HCT116 (cell line): ENCODE measurements at regions not wholly inside any gene's neighbourhood (a gene's known extent, or its start where the extent isn't known, plus 50 kb on each side); places are given as distances from the start of the nearest gene placed in this dataset.

Source experiments
- ATAC-seq: fragments of 200-7000 bp; cut with Tn5 transposase; 2 replicates; pipeline ENCODE4 v1.9.1; 2020; ENCODE audit warnings: mild to moderate bottlenecking, moderate library complexity
- BruUV-seq: library from RNA; stranded (reverse); fragments of 400-500 nt; replicated peaks from 2 replicates; lab custom pipeline; 2021; lab: Mats Ljungman, UMichigan
- CTCF ChIA-PET: fragments of 300-600 bp; sonication (Branson Sonifier 250); formaldehyde crosslinking; loops from one replicate; lab custom pipeline; 2021; ENCODE audit warnings: antibody characterized with exemption; lab: Charles Lee
- POLR2A ChIA-PET: fragments of 300-600, 350-600 bp; sonication (Branson Sonifier 250); formaldehyde crosslinking; loops from one replicate; lab custom pipeline; 2021; ENCODE audit warnings: antibody characterized with exemption; lab: Charles Lee
- RAD21 ChIA-PET, 2 experiments: fragments of 300-600 bp; sonication (Branson Sonifier 250); formaldehyde crosslinking; loops; one replicate each; lab custom pipeline; 2023; ENCODE audit warnings: low total read pairs in 2 of 2; ENCODE audit not compliant: uncharacterized antibody in 2 of 2, unreplicated experiment in 2 of 2, low non-redundant PET in 1 of 2; lab: Charles Lee
- DNase-seq: peaks from one replicate; pipeline ENCODE4 v3.0.0-alpha.2; 2010; ENCODE audit warnings: low read depth, low spot score
- H2AFZ ChIP-seq: fragments of 200-600 bp; shearing (Covaris generic), sonication (generic); 2 replicates; pipeline ENCODE4 v1.6.1; 2017; ENCODE audit warnings: low read depth, mixed run types, mixed read lengths, antibody characterized with exemption, low read length; ENCODE audit not compliant: poor library complexity, severe bottlenecking
- H3K27ac ChIP-seq: 2 replicates; pipeline ENCODE4 v1.5.1; 2012; ENCODE audit warnings: low read depth, low read length
- H3K27me3 ChIP-seq: fragments of 200-600 bp; sonication (generic); 2 replicates; pipeline ENCODE4 v1.6.1; 2016; ENCODE audit warnings: mixed run types, low read length, mixed read lengths; ENCODE audit not compliant: insufficient read depth
- H3K36me3 ChIP-seq, 2 experiments: fragments of 200-500 bp in 1 of 2; fragments of 200-600 bp in 1 of 2; sonication (Bioruptor generic) in 1 of 2; sonication (generic) in 1 of 2; 2 replicates each; pipeline versions ENCODE4 v1.5.1 to v1.6.1; 2014 to 2016; ENCODE audit warnings: low read length in 2 of 2, inconsistent platforms in 1 of 2, mixed read lengths in 1 of 2, mixed run types in 1 of 2; ENCODE audit not compliant: insufficient read depth in 2 of 2, control insufficient read depth in 1 of 2
- H3K4me1 ChIP-seq, 2 experiments: fragments of 200-600 bp in 1 of 2; sonication (generic) in 1 of 2; 2 replicates each; pipeline versions ENCODE4 v1.5.1 to v1.6.1; 2012 to 2017; ENCODE audit warnings: low read length in 2 of 2, inconsistent platforms in 1 of 2, mild to moderate bottlenecking in 1 of 2, mixed read lengths in 1 of 2, mixed run types in 1 of 2, moderate library complexity in 1 of 2; ENCODE audit not compliant: insufficient read depth in 2 of 2, control insufficient read depth in 1 of 2
- H3K4me2 ChIP-seq: fragments of 200-600 bp; sonication (generic); 2 replicates; pipeline ENCODE4 v1.6.1; 2017; ENCODE audit warnings: mixed run types, low read length, mixed read lengths
- H3K4me3 ChIP-seq, 2 experiments: fragments of 200-600 bp in 1 of 2; sonication (generic) in 1 of 2; replicated peaks in 1 of 2; 2 replicates each; pipeline ENCODE4 v1.5.1; 2011 to 2016; ENCODE audit warnings: low read length in 2 of 2, control low read depth in 1 of 2, low read depth in 1 of 2, mild to moderate bottlenecking in 1 of 2, mixed read lengths in 1 of 2, mixed run types in 1 of 2
- H3K79me2 ChIP-seq: fragments of 200-600 bp; sonication (generic); 2 replicates; pipeline ENCODE4 v1.6.1; 2017; ENCODE audit warnings: mild to moderate bottlenecking, mixed run types, low read length, moderate library complexity, mixed read lengths; ENCODE audit not compliant: insufficient read depth
- H3K9ac ChIP-seq: fragments of 200-600 bp; sonication (generic); 2 replicates; pipeline ENCODE4 v1.6.1; 2016; ENCODE audit warnings: low read length, mixed read lengths
- H3K9me2 ChIP-seq: fragments of 200-600 bp; sonication (generic), shearing (Covaris generic); 2 replicates; pipeline ENCODE4 v1.6.1; 2017; ENCODE audit warnings: mixed run types, mild to moderate bottlenecking, moderate library complexity; ENCODE audit not compliant: insufficient read depth
- H3K9me3 ChIP-seq, 2 experiments: fragments of 200-500 bp in 1 of 2; fragments of 200-600 bp in 1 of 2; sonication (Bioruptor generic) in 1 of 2; sonication (generic) in 1 of 2; 2 replicates each; pipeline ENCODE4 v1.6.1; 2014 to 2017; ENCODE audit warnings: low read length in 2 of 2, mixed read lengths in 2 of 2, inconsistent platforms in 1 of 2, low read depth in 1 of 2, mild to moderate bottlenecking in 1 of 2, mixed run types in 1 of 2, moderate library complexity in 1 of 2; ENCODE audit not compliant: control insufficient read depth in 1 of 2, insufficient read depth in 1 of 2
- H4K20me1 ChIP-seq: fragments of 200-600 bp; sonication (generic), shearing (Covaris generic); 2 replicates; pipeline ENCODE4 v1.6.1; 2017; ENCODE audit warnings: mixed run types, mild to moderate bottlenecking, moderate library complexity; ENCODE audit not compliant: insufficient read depth
- ATF3 ChIP-seq: IDR thresholded peaks from 2 replicates; pipeline ENCODE4 v1.6.1; 2012
- CBX3 ChIP-seq: IDR thresholded peaks from 2 replicates; pipeline ENCODE4 v1.6.1; 2012; ENCODE audit warnings: low read depth
- CTCF ChIP-seq, 3 experiments: fragments of 200-600 bp in 1 of 3; sonication (generic) in 1 of 3; IDR thresholded peaks in 2 of 3; conservative IDR thresholded peaks in 1 of 3; 2 replicates each; pipeline ENCODE4 v1.5.1; 2012 to 2017; ENCODE audit warnings: low read depth in 2 of 3, low read length in 2 of 3, antibody characterized with exemption in 1 of 3, borderline replicate concordance in 1 of 3, control low read depth in 1 of 3, mild to moderate bottlenecking in 1 of 3, mixed read lengths in 1 of 3, mixed run types in 1 of 3, moderate library complexity in 1 of 3; ENCODE audit not compliant: insufficient read depth in 1 of 3
- ELF1 ChIP-seq: IDR thresholded peaks from 2 replicates; pipeline ENCODE4 v1.6.1; 2012; ENCODE audit warnings: low read depth, borderline replicate concordance
- EZH2 ChIP-seq: fragments of 200-600 bp; sonication (generic); IDR thresholded peaks from 2 replicates; pipeline ENCODE4 v1.6.1; 2017; ENCODE audit warnings: antibody characterized with exemption, mixed run types
- FOSL1 ChIP-seq: IDR thresholded peaks from 2 replicates; pipeline ENCODE4 v1.6.1; 2012; ENCODE audit warnings: low read depth
- JUND ChIP-seq: IDR thresholded peaks from 2 replicates; pipeline ENCODE4 v1.6.1; 2012
- MAX ChIP-seq: IDR thresholded peaks from 2 replicates; pipeline ENCODE4 v1.6.1; 2012
- REST ChIP-seq: IDR thresholded peaks from 2 replicates; pipeline ENCODE4 v1.6.1; 2012; ENCODE audit warnings: low read depth
- SIN3A ChIP-seq: IDR thresholded peaks from 2 replicates; pipeline ENCODE4 v1.6.1; 2012; ENCODE audit warnings: low read depth
- SP1 ChIP-seq: IDR thresholded peaks from 2 replicates; pipeline ENCODE4 v1.6.1; 2012; ENCODE audit warnings: low read depth
- SRF ChIP-seq: IDR thresholded peaks from 2 replicates; pipeline ENCODE4 v1.6.1; 2012; ENCODE audit warnings: low read depth
- TCF7L2 ChIP-seq: IDR thresholded peaks from 2 replicates; pipeline ENCODE4 v1.7.0; 2011; ENCODE audit warnings: borderline replicate concordance, inconsistent platforms; ENCODE audit not compliant: insufficient read depth, insufficient read length; ENCODE audit errors: extremely low read depth
- YY1 ChIP-seq: IDR thresholded peaks from 2 replicates; pipeline ENCODE4 v1.6.1; 2011; ENCODE audit warnings: low read length, low read depth, moderate library complexity, mild to moderate bottlenecking; ENCODE audit not compliant: insufficient replicate concordance; ENCODE audit errors: extremely low read depth
- ZBTB33 ChIP-seq: IDR thresholded peaks from 2 replicates; pipeline ENCODE4 v1.6.1; 2011; ENCODE audit warnings: mild to moderate bottlenecking, low read length, moderate library complexity; ENCODE audit not compliant: insufficient replicate concordance; ENCODE audit errors: extremely low read depth
- ZFX ChIP-seq: fragments of 450-650 bp; IDR thresholded peaks from 2 replicates; pipeline ENCODE4 v1.6.1; 2017
- ZNF274 ChIP-seq: fragments of 200-500 bp; sonication (Bioruptor generic); IDR thresholded peaks from 2 replicates; pipeline ENCODE4 v1.6.1; 2014; ENCODE audit warnings: mild to moderate bottlenecking, low read depth, low read length, inconsistent platforms
- intact Hi-C: fragments of 100-400 bp; cut with micrococcal nuclease; formaldehyde crosslinking; loops from 2 replicates; pipeline ENCODE4 v1.10.0; 2022

GRCh38 chr18:61194726-61195125 lies 138.5 kb upstream of the CDH20 start:
- DNase-seq (no peak), ATAC-seq (no peak)
- H3K4me1 ChIP-seq: no peaks in the 10 kb centered on the region
- no peak overlapping the region for H3K4me3 ChIP-seq
- H4K20me1 ChIP-seq: no peaks in the 10 kb centered on the region
- intact Hi-C loops: no loop called here
- H3K9me2 ChIP-seq: no peaks in the 10 kb centered on the region
- TF ChIP-seq EZH2 (no peak), CBX3 (no peak), ZBTB33 (no peak), ZNF274 (no peak), YY1 (no peak), ELF1 (no peak), ZFX (no peak), TCF7L2 (no peak), REST (no peak), SRF (no peak), SP1 (no peak), JUND (no peak), ATF3 (no peak), SIN3A (no peak), MAX (no peak), CTCF (IDR thresholded peaks at IDR 0.05 in 2 of 3, conservative IDR thresholded peaks at IDR 0.05 in 1 of 3; ENCODE audit: borderline replicate concordance in 1 of 3, insufficient read depth in 1 of 3, low read depth in 2 of 3, low read length in 2 of 3) (no peak), FOSL1 (no peak)
- H3K9me3 ChIP-seq: no peaks in the 10 kb centered on the region
- no peaks in the 10 kb centered on the region for H3K79me2 ChIP-seq
- H2AFZ ChIP-seq: no peak overlapping the region
- H3K4me2 ChIP-seq: no peak overlapping the region
- ChIA-PET RAD21 (no interaction called here), POLR2A (no interaction called here), CTCF (no interaction called here)
- no peaks in the 10 kb centered on the region for H3K36me3 ChIP-seq
- no peak overlapping the region for H3K9ac ChIP-seq
- no TSS peak for BruUV-seq
- H3K27ac ChIP-seq: no peak overlapping the region
- H3K27me3 ChIP-seq: no peaks in the 10 kb centered on the region
